Body of pancreas (tissue), 4 donors: ENCODE measurements at regions not wholly inside any gene's neighbourhood (a gene's known extent, or its start where the extent isn't known, plus 50 kb on each side); places are given as distances from the start of the nearest gene placed in this dataset.

Source experiments
- CTCF ChIP-seq, 7 experiments: fragments of 450-650 bp in 4 of 7; fragments of 200-600 bp in 3 of 7; sonication (generic) in 3 of 7; IDR thresholded peaks; one replicate each; pipeline ENCODE4 v1.5.1; 2016 to 2019; ENCODE audit warnings: antibody characterized with exemption in 7 of 7
- POLR2A ChIP-seq, 3 donors: fragments of 450-650 bp; IDR thresholded peaks; one replicate each; pipeline ENCODE4 v1.6.1; 2016; ENCODE audit warnings: antibody characterized with exemption in 3 of 3, mild to moderate bottlenecking in 2 of 3

- TF ChIP-seq CTCF (IDR thresholded peaks at IDR 0.05): no peak
- no peak for TF ChIP-seq POLR2A (IDR thresholded peaks at IDR 0.05)
Measured at GRCh38 chrX:122818068-122818467, 366.0 kb upstream of the GRIA3 start.
